ENCODE measurements at regions not wholly inside any gene's neighbourhood (a gene's known extent, or its start where the extent isn't known, plus 50 kb on each side); places are given as distances from the start of the nearest gene placed in this dataset.

DNA sequence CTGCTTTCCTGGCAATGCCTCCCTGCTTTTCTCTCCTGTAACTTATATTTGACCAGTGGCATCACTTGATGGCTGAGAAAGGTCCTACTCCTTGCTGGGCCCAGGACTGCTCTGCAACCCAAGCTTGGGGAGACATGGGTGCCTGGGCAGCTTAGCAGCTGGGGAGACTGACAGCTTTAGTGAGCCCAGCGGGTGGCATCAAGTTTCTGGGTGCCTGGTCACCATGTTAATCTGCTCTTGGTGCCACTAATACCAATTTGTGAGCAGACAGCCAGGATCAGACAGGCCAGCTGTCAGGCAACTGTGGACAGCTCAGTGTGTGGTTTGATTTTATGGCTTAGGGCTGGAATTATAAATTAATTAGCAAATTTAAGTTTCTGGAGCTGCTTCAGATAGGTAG is 144.8 kb upstream of the GLI2 start:
- no peak for TF ChIP-seq CTCF (CRISPR knock-in tag; IDR thresholded peaks at IDR 0.05)
- no peak for TF ChIP-seq ZHX1 (CRISPR knock-in tag; IDR thresholded peaks at IDR 0.05; ENCODE audit: low read depth)
- TF ChIP-seq ESRRA (CRISPR knock-in tag; IDR thresholded peaks at IDR 0.05; ENCODE audit: low read depth) = no peak
- no peak for TF ChIP-seq TBX3 (IDR thresholded peaks at IDR 0.05; ENCODE audit: borderline replicate concordance)
- no peak for TF ChIP-seq ZNF839 (CRISPR knock-in tag; IDR thresholded peaks at IDR 0.05; ENCODE audit: borderline replicate concordance)
- TF ChIP-seq ZNF143 (CRISPR knock-in tag; IDR thresholded peaks at IDR 0.05) = no peak
- no peak for TF ChIP-seq NR2C2 (CRISPR knock-in tag; IDR thresholded peaks at IDR 0.05; ENCODE audit: borderline replicate concordance)
- TF ChIP-seq, protein P1, sequence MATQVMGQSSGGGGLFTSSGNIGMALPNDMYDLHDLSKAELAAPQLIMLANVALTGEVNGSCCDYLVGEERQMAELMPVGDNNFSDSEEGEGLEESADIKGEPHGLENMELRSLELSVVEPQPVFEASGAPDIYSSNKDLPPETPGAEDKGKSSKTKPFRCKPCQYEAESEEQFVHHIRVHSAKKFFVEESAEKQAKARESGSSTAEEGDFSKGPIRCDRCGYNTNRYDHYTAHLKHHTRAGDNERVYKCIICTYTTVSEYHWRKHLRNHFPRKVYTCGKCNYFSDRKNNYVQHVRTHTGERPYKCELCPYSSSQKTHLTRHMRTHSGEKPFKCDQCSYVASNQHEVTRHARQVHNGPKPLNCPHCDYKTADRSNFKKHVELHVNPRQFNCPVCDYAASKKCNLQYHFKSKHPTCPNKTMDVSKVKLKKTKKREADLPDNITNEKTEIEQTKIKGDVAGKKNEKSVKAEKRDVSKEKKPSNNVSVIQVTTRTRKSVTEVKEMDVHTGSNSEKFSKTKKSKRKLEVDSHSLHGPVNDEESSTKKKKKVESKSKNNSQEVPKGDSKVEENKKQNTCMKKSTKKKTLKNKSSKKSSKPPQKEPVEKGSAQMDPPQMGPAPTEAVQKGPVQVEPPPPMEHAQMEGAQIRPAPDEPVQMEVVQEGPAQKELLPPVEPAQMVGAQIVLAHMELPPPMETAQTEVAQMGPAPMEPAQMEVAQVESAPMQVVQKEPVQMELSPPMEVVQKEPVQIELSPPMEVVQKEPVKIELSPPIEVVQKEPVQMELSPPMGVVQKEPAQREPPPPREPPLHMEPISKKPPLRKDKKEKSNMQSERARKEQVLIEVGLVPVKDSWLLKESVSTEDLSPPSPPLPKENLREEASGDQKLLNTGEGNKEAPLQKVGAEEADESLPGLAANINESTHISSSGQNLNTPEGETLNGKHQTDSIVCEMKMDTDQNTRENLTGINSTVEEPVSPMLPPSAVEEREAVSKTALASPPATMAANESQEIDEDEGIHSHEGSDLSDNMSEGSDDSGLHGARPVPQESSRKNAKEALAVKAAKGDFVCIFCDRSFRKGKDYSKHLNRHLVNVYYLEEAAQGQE (IDR thresholded peaks at IDR 0.05; ENCODE audit: borderline replicate concordance in 1 of 2, low read depth in 1 of 2, low read length in 2 of 2) = no peak
- TF ChIP-seq SRSF9 (IDR thresholded peaks at IDR 0.05; ENCODE audit: borderline replicate concordance, insufficient read depth, low read depth, low read length, poor library complexity, severe bottlenecking) = no peak
- no peak for TF ChIP-seq FOXA3 (CRISPR knock-in tag; IDR thresholded peaks at IDR 0.05)
- no peak for TF ChIP-seq PITX1 (CRISPR knock-in tag; IDR thresholded peaks at IDR 0.05)
